ENCODE measurements at regions not wholly inside any gene's neighbourhood (a gene's known extent, or its start where the extent isn't known, plus 50 kb on each side); places are given as distances from the start of the nearest gene placed in this dataset.

DNA sequence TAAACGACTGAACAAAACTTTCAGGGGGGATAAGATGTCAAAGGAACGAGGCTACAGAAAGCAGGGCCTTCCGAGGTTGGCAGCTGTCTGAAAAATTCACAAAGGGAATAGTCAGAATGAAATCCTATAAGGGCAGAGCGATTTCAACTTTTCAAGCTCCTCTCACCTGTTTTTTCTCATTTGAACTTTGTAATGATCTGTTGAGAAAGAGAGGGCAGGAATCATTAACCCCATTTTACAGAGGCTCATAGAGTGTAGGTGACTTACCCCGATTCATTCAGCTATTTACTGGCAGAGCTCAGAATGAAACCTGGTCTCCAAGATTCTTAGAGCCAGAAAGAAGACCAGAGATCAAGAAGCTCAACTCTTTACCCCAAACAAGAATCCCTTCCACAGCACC lies 266.1 kb upstream of the ARID1B start:
- H3K27ac ChIP-seq (ENCODE audit: low read depth, low read length): no peak overlapping the region
- no peak overlapping the region for H3K4me3 ChIP-seq (ENCODE audit: low read length)
- H3K36me3 ChIP-seq (ENCODE audit: control insufficient read depth, insufficient read depth, low read length): no peaks in the 10 kb centered on the region
- no peak overlapping the region for H3K9ac ChIP-seq (ENCODE audit: low read length)
- no peaks in the 10 kb centered on the region for H3K27me3 ChIP-seq (ENCODE audit: control insufficient read depth, insufficient read depth, low read length)
- H3K4me1 ChIP-seq (ENCODE audit: control insufficient read depth, insufficient read depth, low read length): no peaks in the 10 kb centered on the region

DNA sequence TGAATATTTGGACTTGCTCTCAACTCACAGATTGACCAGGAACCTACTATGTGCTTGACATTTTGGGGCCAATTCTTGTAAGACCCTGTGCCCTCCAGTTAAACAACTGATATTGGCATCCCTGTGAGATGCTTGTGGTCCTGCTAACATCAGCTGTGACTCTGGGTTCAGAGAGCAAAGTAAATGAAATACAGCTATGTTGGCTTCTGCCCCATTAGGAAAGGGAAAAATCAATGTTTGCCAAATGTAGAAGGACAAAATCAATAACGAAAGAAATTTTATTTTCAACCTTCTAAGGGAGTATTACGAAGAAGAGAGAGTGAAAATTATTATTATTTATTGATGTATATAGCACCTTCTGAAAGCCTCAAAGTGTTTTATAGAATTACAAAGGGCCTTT lies 266.9 kb upstream of the ARID1B start:
- no peaks in the 10 kb centered on the region for H3K36me3 ChIP-seq (ENCODE audit: control insufficient read depth, insufficient read depth, low read length)
- H3K4me1 ChIP-seq (ENCODE audit: control insufficient read depth, insufficient read depth, low read length): no peaks in the 10 kb centered on the region
- no peak overlapping the region for H3K9ac ChIP-seq (ENCODE audit: low read length)
- no peak overlapping the region for H3K27ac ChIP-seq (ENCODE audit: low read depth, low read length)
- H3K4me3 ChIP-seq (ENCODE audit: low read length): no peak overlapping the region
- H3K27me3 ChIP-seq (ENCODE audit: control insufficient read depth, insufficient read depth, low read length): no peaks in the 10 kb centered on the region

- Histone ChIP-seq H3K27ac (ENCODE audit: low read depth, low read length) (no peak overlapping the region), H3K36me3 (ENCODE audit: control insufficient read depth, insufficient read depth, low read length) (no peaks in the 10 kb centered on the region), H3K4me3 (ENCODE audit: low read length) (no peak overlapping the region), H3K9ac (ENCODE audit: low read length) (no peak overlapping the region), H3K27me3 (ENCODE audit: control insufficient read depth, insufficient read depth, low read length) (no peaks in the 10 kb centered on the region), H3K4me1 (ENCODE audit: control insufficient read depth, insufficient read depth, low read length) (no peaks in the 10 kb centered on the region)
These were observed 267.7 kb upstream of the ARID1B start for GRCh38 chr6:156509496-156509895.

GRCh38 chr6:156508923-156509322 lies 268.3 kb upstream of the ARID1B start:
- Histone ChIP-seq H3K27me3 (ENCODE audit: control insufficient read depth, insufficient read depth, low read length) (no peaks in the 10 kb centered on the region), H3K4me3 (ENCODE audit: low read length) (no peak overlapping the region), H3K9ac (ENCODE audit: low read length) (no peak overlapping the region), H3K4me1 (ENCODE audit: control insufficient read depth, insufficient read depth, low read length) (no peaks in the 10 kb centered on the region), H3K36me3 (ENCODE audit: control insufficient read depth, insufficient read depth, low read length) (no peaks in the 10 kb centered on the region), H3K27ac (ENCODE audit: low read depth, low read length) (no peak overlapping the region)

- H3K4me3 ChIP-seq (ENCODE audit: low read length): no peak overlapping the region
- no peak overlapping the region for H3K9ac ChIP-seq (ENCODE audit: low read length)
- no peak overlapping the region for H3K27ac ChIP-seq (ENCODE audit: low read depth, low read length)
- no peaks in the 10 kb centered on the region for H3K27me3 ChIP-seq (ENCODE audit: control insufficient read depth, insufficient read depth, low read length)
- H3K4me1 ChIP-seq (ENCODE audit: control insufficient read depth, insufficient read depth, low read length): no peaks in the 10 kb centered on the region
- no peaks in the 10 kb centered on the region for H3K36me3 ChIP-seq (ENCODE audit: control insufficient read depth, insufficient read depth, low read length)
These were observed 269.1 kb upstream of the ARID1B start for GRCh38 chr6:156508126-156508525.

- H3K36me3 ChIP-seq (ENCODE audit: control insufficient read depth, insufficient read depth, low read length): no peaks in the 10 kb centered on the region
- no peaks in the 10 kb centered on the region for H3K4me1 ChIP-seq (ENCODE audit: control insufficient read depth, insufficient read depth, low read length)
- H3K9ac ChIP-seq (ENCODE audit: low read length): no peak overlapping the region
- no peak overlapping the region for H3K27ac ChIP-seq (ENCODE audit: low read depth, low read length)
- no peak overlapping the region for H3K4me3 ChIP-seq (ENCODE audit: low read length)
- no peaks in the 10 kb centered on the region for H3K27me3 ChIP-seq (ENCODE audit: control insufficient read depth, insufficient read depth, low read length)
These were observed 269.5 kb upstream of the ARID1B start for GRCh38 chr6:156507656-156508055.

DNA sequence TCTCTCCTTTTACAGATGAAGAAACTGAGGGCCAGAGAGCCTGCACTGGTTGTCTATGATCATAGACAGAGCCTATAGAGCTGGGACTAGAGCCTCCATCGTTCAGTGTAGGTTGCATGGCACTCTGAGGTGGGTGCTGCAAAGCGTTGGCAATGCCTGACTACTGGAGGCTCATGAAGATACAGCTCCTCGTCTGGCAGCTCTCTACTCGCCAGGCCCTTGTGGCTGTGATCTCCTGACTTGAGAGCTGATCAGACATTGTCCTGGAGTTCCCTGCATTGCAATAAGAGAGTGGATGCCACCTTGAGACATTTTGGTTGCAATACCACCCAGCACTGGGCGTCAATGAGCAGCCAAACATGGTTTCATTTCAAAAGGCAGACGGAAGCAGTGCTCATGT lies 270.1 kb upstream of the ARID1B start:
- no peak overlapping the region for H3K4me3 ChIP-seq (ENCODE audit: low read length)
- no peaks in the 10 kb centered on the region for H3K36me3 ChIP-seq (ENCODE audit: control insufficient read depth, insufficient read depth, low read length)
- H3K27ac ChIP-seq (ENCODE audit: low read depth, low read length): no peak overlapping the region
- no peak overlapping the region for H3K9ac ChIP-seq (ENCODE audit: low read length)
- no peaks in the 10 kb centered on the region for H3K4me1 ChIP-seq (ENCODE audit: control insufficient read depth, insufficient read depth, low read length)
- no peaks in the 10 kb centered on the region for H3K27me3 ChIP-seq (ENCODE audit: control insufficient read depth, insufficient read depth, low read length)

DNA sequence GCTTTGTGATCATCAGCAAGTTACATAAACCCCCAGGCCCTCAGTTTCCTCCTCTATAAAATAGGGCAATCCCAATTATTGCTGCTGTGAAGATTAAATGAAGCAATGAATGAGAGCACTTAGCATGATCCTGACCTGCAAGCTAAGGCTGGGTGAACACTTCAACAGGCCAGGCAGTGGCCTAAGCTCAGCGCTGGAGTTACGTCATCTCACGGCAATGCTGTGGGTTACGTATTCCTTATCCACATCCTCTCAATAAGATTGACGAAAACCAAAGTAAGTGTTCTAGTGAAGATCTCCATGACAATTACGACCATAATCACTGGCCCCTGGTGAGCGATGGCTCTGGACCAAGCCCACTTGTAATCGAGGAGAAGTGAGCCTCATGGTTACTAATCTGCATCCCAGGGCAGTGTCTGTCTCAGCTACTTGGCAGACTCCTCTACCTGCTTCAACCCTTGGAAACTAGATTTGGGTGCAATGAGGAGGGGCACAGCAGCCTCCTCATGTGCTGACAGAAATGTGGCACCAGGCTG lies 274.1 kb upstream of the ARID1B start:
- Histone ChIP-seq H3K4me1 (ENCODE audit: control insufficient read depth, insufficient read depth, low read length) (no peaks in the 10 kb centered on the region), H3K36me3 (ENCODE audit: control insufficient read depth, insufficient read depth, low read length) (no peaks in the 10 kb centered on the region), H3K9ac (ENCODE audit: low read length) (no peak overlapping the region), H3K27me3 (ENCODE audit: control insufficient read depth, insufficient read depth, low read length) (no peaks in the 10 kb centered on the region), H3K27ac (ENCODE audit: low read depth, low read length) (no peak overlapping the region), H3K4me3 (ENCODE audit: low read length) (no peak overlapping the region)

- no peaks in the 10 kb centered on the region for H3K36me3 ChIP-seq (ENCODE audit: control insufficient read depth, insufficient read depth, low read length)
- no peak overlapping the region for H3K27ac ChIP-seq (ENCODE audit: low read depth, low read length)
- H3K27me3 ChIP-seq (ENCODE audit: control insufficient read depth, insufficient read depth, low read length): no peaks in the 10 kb centered on the region
- no peak overlapping the region for H3K4me3 ChIP-seq (ENCODE audit: low read length)
- no peaks in the 10 kb centered on the region for H3K4me1 ChIP-seq (ENCODE audit: control insufficient read depth, insufficient read depth, low read length)
- no peak overlapping the region for H3K9ac ChIP-seq (ENCODE audit: low read length)
These were observed 279.6 kb upstream of the ARID1B start for GRCh38 chr6:156497618-156498017.

DNA sequence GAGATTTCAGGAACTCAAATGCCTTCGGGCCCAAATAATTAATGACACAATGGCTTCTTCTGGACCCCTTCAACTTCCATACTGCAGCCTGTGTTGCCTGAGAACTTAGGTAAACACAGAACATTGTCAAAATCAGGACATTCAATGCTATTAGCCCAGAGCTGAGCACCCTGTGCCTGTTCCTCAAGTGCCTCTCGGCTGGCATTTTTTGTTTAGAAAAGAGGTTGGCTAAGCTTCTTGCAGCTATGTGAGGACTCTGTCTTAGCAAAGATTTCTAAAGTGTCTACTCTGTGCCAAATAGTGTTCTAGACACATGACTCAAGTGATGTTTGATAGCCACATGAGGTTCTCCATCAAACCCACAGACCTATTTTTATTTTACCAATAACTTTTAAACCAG lies 289.3 kb upstream of the ARID1B start:
- Histone ChIP-seq H3K27ac (ENCODE audit: low read depth, low read length) (no peak overlapping the region), H3K27me3 (ENCODE audit: control insufficient read depth, insufficient read depth, low read length) (no peaks in the 10 kb centered on the region), H3K9ac (ENCODE audit: low read length) (no peak overlapping the region), H3K36me3 (ENCODE audit: control insufficient read depth, insufficient read depth, low read length) (no peaks in the 10 kb centered on the region), H3K4me3 (ENCODE audit: low read length) (no peak overlapping the region), H3K4me1 (ENCODE audit: control insufficient read depth, insufficient read depth, low read length) (no peaks in the 10 kb centered on the region)

GRCh38 chr6:156485150-156485549 lies 292.0 kb upstream of the ARID1B start:
- Histone ChIP-seq H3K9ac (ENCODE audit: low read length) (no peak overlapping the region), H3K36me3 (ENCODE audit: control insufficient read depth, insufficient read depth, low read length) (no peaks in the 10 kb centered on the region), H3K27ac (ENCODE audit: low read depth, low read length) (no peak overlapping the region), H3K4me1 (ENCODE audit: control insufficient read depth, insufficient read depth, low read length) (no peaks in the 10 kb centered on the region), H3K27me3 (ENCODE audit: control insufficient read depth, insufficient read depth, low read length) (no peaks in the 10 kb centered on the region), H3K4me3 (ENCODE audit: low read length) (no peak overlapping the region)

DNA sequence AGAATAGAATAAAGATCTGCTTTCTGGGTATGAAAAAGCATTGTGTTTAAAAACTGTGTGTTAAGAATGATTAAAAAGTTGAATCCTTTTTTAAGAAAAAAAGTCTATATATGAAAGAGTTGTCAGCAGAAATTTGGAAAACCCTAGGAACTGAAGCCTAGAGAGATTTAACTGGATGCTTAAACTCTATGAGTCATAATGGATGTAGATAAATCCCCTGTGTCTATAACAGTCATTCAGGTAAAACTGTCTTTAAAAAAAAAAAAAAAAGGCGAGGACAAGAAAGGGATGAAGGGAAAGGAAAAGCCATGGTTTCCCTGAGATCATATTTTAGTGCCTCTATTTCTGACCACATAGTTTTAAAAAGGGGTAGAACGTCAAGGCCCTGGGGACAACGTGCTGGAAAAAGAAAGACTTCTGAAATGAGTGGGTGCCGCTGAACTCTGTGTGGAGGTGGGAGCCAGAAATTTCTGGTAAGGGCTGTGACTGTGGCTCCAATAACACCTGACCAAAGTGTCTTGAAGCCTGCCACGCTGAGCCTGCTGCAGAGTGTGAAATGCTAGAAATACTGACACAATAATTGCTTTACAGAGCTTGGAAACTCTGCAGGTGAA lies 302.6 kb upstream of the ARID1B start:
- no peaks in the 10 kb centered on the region for H3K4me1 ChIP-seq (ENCODE audit: control insufficient read depth, insufficient read depth, low read length)

GRCh38 chr6:156471000-156471399 lies 306.2 kb upstream of the ARID1B start:
- H3K27me3 ChIP-seq (ENCODE audit: control insufficient read depth, insufficient read depth, low read length): no peaks in the 10 kb centered on the region
- no peak overlapping the region for H3K9ac ChIP-seq (ENCODE audit: low read length)
- no peaks in the 10 kb centered on the region for H3K4me1 ChIP-seq (ENCODE audit: control insufficient read depth, insufficient read depth, low read length)
- no peak overlapping the region for H3K27ac ChIP-seq (ENCODE audit: low read depth, low read length)
- no peaks in the 10 kb centered on the region for H3K36me3 ChIP-seq (ENCODE audit: control insufficient read depth, insufficient read depth, low read length)
- H3K4me3 ChIP-seq (ENCODE audit: low read length): no peak overlapping the region

More for the DNA sequence above, 302.6 kb upstream of the ARID1B start:
- Histone ChIP-seq H3K9ac (ENCODE audit: low read length) (no peak overlapping the region), H3K27ac (ENCODE audit: low read depth, low read length) (no peak overlapping the region), H3K36me3 (ENCODE audit: control insufficient read depth, insufficient read depth, low read length) (no peaks in the 10 kb centered on the region), H3K4me3 (ENCODE audit: low read length) (no peak overlapping the region), H3K27me3 (ENCODE audit: control insufficient read depth, insufficient read depth, low read length) (no peaks in the 10 kb centered on the region)
